ENCODE measurements at regions not wholly inside any gene's neighbourhood (a gene's known extent, or its start where the extent isn't known, plus 50 kb on each side); places are given as distances from the start of the nearest gene placed in this dataset.

DNA sequence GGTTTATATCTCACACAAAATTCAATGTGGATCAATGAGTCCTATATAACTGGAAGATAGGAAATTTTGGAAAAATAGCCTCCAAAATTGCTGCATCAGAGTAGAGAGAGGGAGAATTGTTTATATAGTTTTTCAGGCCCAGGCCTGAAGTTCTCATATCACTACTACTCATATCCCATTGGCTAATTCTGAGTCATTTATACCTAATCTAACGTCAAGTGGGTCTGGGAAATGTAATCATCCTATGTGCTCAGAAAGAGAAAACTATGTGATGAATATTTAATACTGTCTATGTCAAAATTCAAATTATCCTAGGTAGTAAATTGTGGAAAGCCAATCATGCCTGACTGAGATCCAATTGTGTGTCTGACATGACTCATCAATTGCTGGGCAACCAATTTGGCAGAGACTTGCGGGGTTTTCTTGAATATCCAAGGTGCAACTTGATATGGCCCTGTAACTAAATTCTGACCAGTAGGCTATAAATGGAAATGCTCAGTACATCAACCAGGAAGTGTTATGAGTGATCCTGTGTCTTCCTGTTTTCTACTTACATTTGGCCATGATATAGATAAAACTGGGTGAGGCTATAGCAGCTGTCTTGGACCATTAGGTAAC is 744.4 kb downstream of the KCNJ3 start:
- no peak overlapping the region for H3K4me3 Mint-ChIP-seq
- intact Hi-C loops (cut with micrococcal nuclease), result no loop called here
- H3K36me3 Mint-ChIP-seq (ENCODE audit: low read depth), result no peaks in the 10 kb centered on the region
- H3K9me3 Mint-ChIP-seq, result no peaks in the 10 kb centered on the region
- H3K4me1 Mint-ChIP-seq, result no peaks in the 10 kb centered on the region
- H3K27me3 Mint-ChIP-seq, result no peaks in the 10 kb centered on the region
- no peak for DNase-seq
- H3K27ac Mint-ChIP-seq, result no peak overlapping the region

DNA sequence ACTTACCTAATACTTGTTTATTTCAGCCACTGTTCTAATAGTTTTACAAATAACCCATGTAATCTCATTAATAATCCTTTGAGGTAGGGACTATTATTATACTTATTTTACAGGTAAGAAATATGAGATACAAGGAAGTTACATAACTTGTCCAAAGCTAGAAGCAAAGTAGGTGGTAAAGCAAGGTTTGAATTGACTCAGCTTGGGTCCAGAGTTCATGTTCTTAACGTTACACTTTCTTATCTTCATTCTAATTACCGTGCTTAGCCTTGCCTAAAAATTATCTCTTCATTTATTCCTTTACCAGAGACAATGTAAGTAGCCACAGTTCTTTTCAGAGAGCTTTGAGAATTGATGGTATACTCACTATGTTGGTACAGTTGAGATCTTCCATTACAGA is 743.6 kb downstream of the KCNJ3 start:
- no peak overlapping the region for H3K4me3 Mint-ChIP-seq
- DNase-seq, result no peak
- no peaks in the 10 kb centered on the region for H3K4me1 Mint-ChIP-seq
- H3K9me3 Mint-ChIP-seq, result peaks cover 4% of the 10 kb centered on the region
- H3K36me3 Mint-ChIP-seq (ENCODE audit: low read depth), result no peaks in the 10 kb centered on the region
- H3K27ac Mint-ChIP-seq, result no peak overlapping the region
- intact Hi-C loops (cut with micrococcal nuclease), result no loop called here
- no peaks in the 10 kb centered on the region for H3K27me3 Mint-ChIP-seq

DNA sequence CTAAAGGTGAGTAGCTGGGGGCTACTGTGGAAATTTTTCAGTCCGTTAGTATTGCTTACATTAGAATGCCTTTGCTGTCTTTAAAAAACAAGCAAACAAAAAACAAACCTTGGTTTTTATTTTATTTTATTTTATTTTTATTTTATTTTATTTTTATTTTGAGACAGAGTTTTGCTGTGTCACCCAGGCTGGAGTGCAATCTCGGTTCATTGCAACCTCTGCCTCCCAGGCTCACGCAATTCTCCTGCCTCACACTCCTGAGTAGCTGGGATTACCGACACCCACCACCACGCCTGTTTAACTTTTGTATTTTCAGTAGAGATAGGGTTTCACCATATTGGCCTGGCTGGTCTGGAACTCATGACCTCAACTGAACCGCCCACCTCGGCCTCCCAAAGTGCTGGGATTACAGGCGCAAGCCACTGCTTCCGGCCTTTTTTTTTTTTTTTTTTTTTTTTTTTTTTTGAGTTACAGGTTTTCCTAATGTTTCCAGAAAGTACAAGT is 732.6 kb downstream of the KCNJ3 start:
- no peaks in the 10 kb centered on the region for H3K36me3 Mint-ChIP-seq (ENCODE audit: low read depth)
- no peaks in the 10 kb centered on the region for H3K4me1 Mint-ChIP-seq
- H3K27ac Mint-ChIP-seq, result no peak overlapping the region

DNA sequence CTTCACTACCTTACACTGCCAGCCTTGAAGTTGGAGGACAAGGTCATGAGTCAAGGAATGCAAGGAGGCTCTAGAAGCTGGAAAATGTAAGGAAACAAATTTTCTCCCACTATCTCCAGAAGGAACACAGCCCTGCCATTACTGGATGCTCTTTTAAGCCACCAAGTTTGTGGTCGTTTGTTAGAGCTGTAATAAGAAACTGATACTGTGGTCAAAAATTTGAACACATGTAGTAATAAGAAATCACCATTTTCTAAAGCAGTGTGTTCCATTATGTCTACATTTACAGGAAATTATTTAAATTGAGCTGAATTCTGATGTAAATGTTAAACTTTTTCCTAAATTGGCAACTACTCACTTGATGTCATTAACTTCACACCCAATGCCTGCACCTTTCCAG is 729.0 kb downstream of the KCNJ3 start:
- Mint-ChIP-seq H3K27ac (no peak overlapping the region), H3K27me3 (no peaks in the 10 kb centered on the region), H3K9me3 (no peaks in the 10 kb centered on the region), H3K4me3 (no peak overlapping the region), H3K36me3 (ENCODE audit: low read depth) (no peaks in the 10 kb centered on the region), H3K4me1 (no peaks in the 10 kb centered on the region)
- intact Hi-C loops (cut with micrococcal nuclease), result no loop called here
- no peak for DNase-seq

More for the DNA sequence above, 732.6 kb downstream of the KCNJ3 start:
- Mint-ChIP-seq H3K9me3 (no peaks in the 10 kb centered on the region), H3K27me3 (no peaks in the 10 kb centered on the region), H3K4me3 (no peak overlapping the region)
- intact Hi-C loops (cut with micrococcal nuclease), result no loop called here
- DNase-seq, result no peak

GRCh38 chr2:155424518-155424917 is 726.0 kb downstream of the KCNJ3 start:
- Mint-ChIP-seq H3K4me1 (no peaks in the 10 kb centered on the region), H3K36me3 (ENCODE audit: low read depth) (no peaks in the 10 kb centered on the region), H3K27me3 (no peaks in the 10 kb centered on the region), H3K9me3 (no peaks in the 10 kb centered on the region), H3K4me3 (no peak overlapping the region), H3K27ac (no peak overlapping the region)
- intact Hi-C loops (cut with micrococcal nuclease), result no loop called here
- no peak for DNase-seq

GRCh38 chr2:155418753-155419152 is 720.3 kb downstream of the KCNJ3 start:
- DNase-seq, result no peak
- intact Hi-C loops (cut with micrococcal nuclease), result no loop called here
- Mint-ChIP-seq H3K4me1 (no peaks in the 10 kb centered on the region), H3K9me3 (no peaks in the 10 kb centered on the region), H3K36me3 (ENCODE audit: low read depth) (no peaks in the 10 kb centered on the region), H3K27ac (no peak overlapping the region), H3K4me3 (no peak overlapping the region), H3K27me3 (no peaks in the 10 kb centered on the region)

DNA sequence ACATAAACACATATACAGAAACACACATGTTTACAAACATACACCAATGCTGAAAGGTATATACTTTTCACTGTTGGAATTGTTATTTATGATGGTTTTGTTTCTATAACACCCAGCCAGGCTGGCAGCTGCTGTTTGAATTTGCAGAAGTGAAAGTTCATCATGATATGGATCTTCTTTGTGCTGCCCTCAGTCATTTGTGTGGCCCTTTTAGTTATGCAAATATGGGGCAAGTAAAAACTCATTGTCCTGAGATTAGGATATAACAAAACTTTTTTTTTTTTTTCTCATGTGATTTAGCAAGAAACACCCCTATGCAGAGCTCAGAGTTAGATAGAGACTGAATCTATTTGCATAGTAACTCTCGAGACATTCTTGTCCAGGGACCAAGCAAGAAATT is 714.1 kb downstream of the KCNJ3 start:
- no peaks in the 10 kb centered on the region for H3K9me3 Mint-ChIP-seq
- H3K36me3 Mint-ChIP-seq (ENCODE audit: low read depth), result no peaks in the 10 kb centered on the region
- H3K4me3 Mint-ChIP-seq, result no peak overlapping the region
- DNase-seq, result no peak
- H3K4me1 Mint-ChIP-seq, result no peaks in the 10 kb centered on the region
- H3K27ac Mint-ChIP-seq, result no peak overlapping the region
- intact Hi-C loops (cut with micrococcal nuclease), result no loop called here
- H3K27me3 Mint-ChIP-seq, result no peaks in the 10 kb centered on the region

DNA sequence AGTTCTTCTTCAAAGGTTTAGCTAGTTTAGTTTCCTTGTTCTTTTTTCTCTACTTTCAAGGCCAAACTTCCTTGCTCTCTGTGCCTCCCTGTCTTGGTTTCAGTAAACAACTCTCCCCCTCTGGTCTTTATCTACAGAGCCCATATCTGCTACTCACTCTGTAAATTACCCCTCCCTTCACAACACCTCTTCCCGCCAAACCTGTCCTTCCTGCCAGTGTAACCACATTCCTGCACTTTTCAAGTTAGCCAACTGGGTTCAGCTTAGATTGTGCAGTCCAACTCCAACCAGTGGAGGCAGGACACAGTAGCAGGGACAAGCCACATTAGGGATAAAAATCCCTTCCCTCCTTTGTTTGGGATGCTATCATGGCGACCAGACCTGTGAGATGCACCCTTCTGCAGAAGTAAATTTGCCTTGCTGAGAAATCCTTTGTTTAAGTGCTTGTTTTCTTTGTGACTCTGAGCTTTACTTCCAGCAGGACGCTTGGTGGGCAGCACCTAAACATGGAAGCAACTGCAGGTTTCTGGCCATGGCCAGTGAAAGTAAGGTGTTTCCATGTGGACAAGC is 706.0 kb downstream of the KCNJ3 start:
- Mint-ChIP-seq H3K4me3 (no peak overlapping the region), H3K27ac (no peak overlapping the region), H3K4me1 (no peaks in the 10 kb centered on the region), H3K27me3 (no peaks in the 10 kb centered on the region), H3K9me3 (no peaks in the 10 kb centered on the region), H3K36me3 (ENCODE audit: low read depth) (no peaks in the 10 kb centered on the region)
- intact Hi-C loops (cut with micrococcal nuclease), result no loop called here
- DNase-seq, result no peak

- intact Hi-C loops (cut with micrococcal nuclease), result no loop called here
- no peaks in the 10 kb centered on the region for H3K9me3 Mint-ChIP-seq
- no peak for DNase-seq
- no peak overlapping the region for H3K27ac Mint-ChIP-seq
- H3K4me3 Mint-ChIP-seq, result no peak overlapping the region
- H3K4me1 Mint-ChIP-seq, result no peaks in the 10 kb centered on the region
- H3K27me3 Mint-ChIP-seq, result no peaks in the 10 kb centered on the region
- no peaks in the 10 kb centered on the region for H3K36me3 Mint-ChIP-seq (ENCODE audit: low read depth)
Measured at GRCh38 chr2:155393406-155393805, 694.9 kb downstream of the KCNJ3 start.

- H3K4me1 Mint-ChIP-seq, result no peaks in the 10 kb centered on the region
- intact Hi-C loops (cut with micrococcal nuclease), result no loop called here
- DNase-seq, result no peak
- no peaks in the 10 kb centered on the region for H3K27me3 Mint-ChIP-seq
- H3K9me3 Mint-ChIP-seq, result no peaks in the 10 kb centered on the region
- H3K36me3 Mint-ChIP-seq (ENCODE audit: low read depth), result no peaks in the 10 kb centered on the region
- H3K4me3 Mint-ChIP-seq, result no peak overlapping the region
- H3K27ac Mint-ChIP-seq, result no peak overlapping the region
Measured at GRCh38 chr2:155391613-155392130, 693.2 kb downstream of the KCNJ3 start.

DNA sequence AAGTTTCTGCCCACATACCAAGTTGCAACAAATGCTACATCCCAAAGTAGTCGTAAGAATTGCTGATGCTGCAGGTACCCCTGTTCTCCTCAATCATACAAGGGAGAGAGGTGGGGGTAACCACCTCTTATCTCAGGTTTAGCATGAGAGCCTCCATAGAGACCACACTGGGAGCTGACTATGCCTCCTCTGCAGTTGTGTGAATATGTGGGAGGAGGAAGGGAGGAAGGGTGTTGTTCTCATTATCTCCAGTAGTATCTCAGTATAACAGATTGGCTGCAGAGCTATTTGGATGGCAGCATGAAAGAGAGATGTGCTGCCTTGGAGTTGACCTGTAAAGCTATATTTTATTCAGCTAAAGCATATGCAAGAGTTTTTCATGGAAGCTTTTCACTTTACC is 690.7 kb downstream of the KCNJ3 start:
- intact Hi-C loops (cut with micrococcal nuclease), result no loop called here

GRCh38 chr2:155384555-155385123 is 686.1 kb downstream of the KCNJ3 start:
- no peak overlapping the region for H3K4me3 Mint-ChIP-seq
- no peaks in the 10 kb centered on the region for H3K27me3 Mint-ChIP-seq
- no peaks in the 10 kb centered on the region for H3K9me3 Mint-ChIP-seq
- no peaks in the 10 kb centered on the region for H3K36me3 Mint-ChIP-seq (ENCODE audit: low read depth)
- no peak overlapping the region for H3K27ac Mint-ChIP-seq
- H3K4me1 Mint-ChIP-seq, result no peaks in the 10 kb centered on the region
- intact Hi-C loops (cut with micrococcal nuclease), result no loop called here
- DNase-seq, result no peak

More for the DNA sequence above, 690.7 kb downstream of the KCNJ3 start:
- Mint-ChIP-seq H3K9me3 (no peaks in the 10 kb centered on the region), H3K27me3 (no peaks in the 10 kb centered on the region), H3K4me1 (no peaks in the 10 kb centered on the region), H3K36me3 (ENCODE audit: low read depth) (no peaks in the 10 kb centered on the region), H3K27ac (no peak overlapping the region), H3K4me3 (no peak overlapping the region)
- no peak for DNase-seq

GRCh38 chr2:155382776-155383175 is 684.3 kb downstream of the KCNJ3 start:
- Mint-ChIP-seq H3K27ac (no peak overlapping the region), H3K4me3 (no peak overlapping the region), H3K4me1 (peaks cover 4% of the 10 kb centered on the region), H3K9me3 (no peaks in the 10 kb centered on the region), H3K27me3 (no peaks in the 10 kb centered on the region), H3K36me3 (ENCODE audit: low read depth) (no peaks in the 10 kb centered on the region)
- DNase-seq, result no peak
- intact Hi-C loops (cut with micrococcal nuclease), result no loop called here

- no peaks in the 10 kb centered on the region for H3K9me3 Mint-ChIP-seq
- H3K27me3 Mint-ChIP-seq, result no peaks in the 10 kb centered on the region
- peaks cover 8% of the 10 kb centered on the region for H3K4me1 Mint-ChIP-seq
- no peak for DNase-seq
- H3K27ac Mint-ChIP-seq, result no peak overlapping the region
- H3K36me3 Mint-ChIP-seq (ENCODE audit: low read depth), result no peaks in the 10 kb centered on the region
- H3K4me3 Mint-ChIP-seq, result no peak overlapping the region
- intact Hi-C loops (cut with micrococcal nuclease), result no loop called here
Measured at GRCh38 chr2:155381436-155381835, 682.9 kb downstream of the KCNJ3 start.

Data from activated CD4-positive, alpha-beta T cell treated with anti-CD3 and anti-CD28 coated beads, Interleukin-2, amount 10 ng/mL, durations not matched to agents 24 days and 14 days (primary cell).